ENCODE measurements at regions not wholly inside any gene's neighbourhood (a gene's known extent, or its start where the extent isn't known, plus 50 kb on each side); places are given as distances from the start of the nearest gene placed in this dataset.

GRCh38 chr7:54629771-54630170 lies 87.6 kb downstream of the VSTM2A start:
- Mint-ChIP-seq H3K27me3 (no peaks in the 10 kb centered on the region), H3K4me1 (ENCODE audit: low read depth) (no peaks in the 10 kb centered on the region)
- CTCF ChIA-PET: no interaction called here

GRCh38 chr7:54622696-54623309 lies 80.6 kb downstream of the VSTM2A start:
- POLR2A ChIA-PET: no interaction called here
- CTCF ChIA-PET: no interaction called here
- Mint-ChIP-seq H3K27me3 (no peaks in the 10 kb centered on the region), H3K27ac (no peak overlapping the region), H3K4me1 (ENCODE audit: low read depth) (no peaks in the 10 kb centered on the region), H3K9me3 (peaks cover 2% of the 10 kb centered on the region), H3K4me3 (no peak overlapping the region), H3K36me3 (ENCODE audit: low read depth) (no peaks in the 10 kb centered on the region)
- DNase-seq (no peak), ATAC-seq (no peak)
- TF ChIP-seq CTCF (IDR thresholded peaks at IDR 0.05): no peak
- intact Hi-C loops (cut with micrococcal nuclease): no loop called here

More at GRCh38 chr7:54629771-54630170, 87.6 kb downstream of the VSTM2A start:
- no peak for DNase-seq
- Mint-ChIP-seq H3K27ac (no peak overlapping the region), H3K36me3 (ENCODE audit: low read depth) (no peaks in the 10 kb centered on the region), H3K9me3 (peaks cover 8% of the 10 kb centered on the region), H3K4me3 (no peak overlapping the region)
- intact Hi-C loops (cut with micrococcal nuclease): no loop called here
- POLR2A ChIA-PET: no interaction called here
- no peak for ATAC-seq
- no peak for TF ChIP-seq CTCF (IDR thresholded peaks at IDR 0.05)
